ENCODE measurements at regions not wholly inside any gene's neighbourhood (a gene's known extent, or its start where the extent isn't known, plus 50 kb on each side); places are given as distances from the start of the nearest gene placed in this dataset.
"Not testable (repeated sequence)": the region's sequence is repeated elsewhere in the genome, so short reads cannot be mapped to it uniquely, and the experiment has no call there.

DNA sequence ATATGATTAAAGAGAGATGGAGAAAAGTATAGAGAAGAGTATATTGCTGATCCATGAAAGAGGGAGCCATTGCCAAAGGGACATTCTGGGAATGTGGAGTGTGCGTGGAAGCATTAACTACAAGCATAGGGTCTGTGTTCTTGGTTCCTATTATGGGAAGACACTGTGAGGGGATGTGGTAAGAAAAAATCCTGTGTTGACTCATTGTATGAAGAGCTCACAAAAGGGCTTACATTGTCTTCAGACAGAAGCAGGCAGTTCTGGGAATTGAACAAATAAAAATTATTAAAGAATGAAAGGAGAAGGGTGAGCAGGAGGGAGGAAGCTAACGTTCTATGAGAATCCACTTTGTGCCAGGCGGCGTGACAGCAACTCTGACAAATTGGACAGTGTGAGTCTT lies 250.4 kb upstream of the CHD1 start:
- H3K36me3 Mint-ChIP-seq = no peaks in the 10 kb centered on the region
- no peaks in the 10 kb centered on the region for H3K27me3 Mint-ChIP-seq (ENCODE audit: low read depth in 2 of 2)
- Histone ChIP-seq H3K9me3 (ENCODE audit: control insufficient read depth, insufficient read depth, low read length) (no peaks in the 10 kb centered on the region), H3K36me3 (ENCODE audit: control insufficient read depth, insufficient read depth, low read length) (no peaks in the 10 kb centered on the region), H3K27me3 (ENCODE audit: control insufficient read depth, insufficient read depth, low read length) (no peaks in the 10 kb centered on the region), H3K4me3 (ENCODE audit: low read length) (no peak overlapping the region), H3K4me1 (ENCODE audit: control insufficient read depth, insufficient read depth, low read length) (no peaks in the 10 kb centered on the region), H3K27ac (ENCODE audit: low read length) (no peak overlapping the region)
- no peak overlapping the region for H3K4me3 Mint-ChIP-seq
- H3K4me1 Mint-ChIP-seq = no peaks in the 10 kb centered on the region
- DNase-seq (no peak), ATAC-seq (no peak)
- intact Hi-C loops (cut with micrococcal nuclease) = no loop called here
- H3K27ac Mint-ChIP-seq = no peak overlapping the region
- peaks cover 4 to 8% of the 10 kb centered on the region in 2 donors for H3K9me3 Mint-ChIP-seq
- TF ChIP-seq, protein P1, sequence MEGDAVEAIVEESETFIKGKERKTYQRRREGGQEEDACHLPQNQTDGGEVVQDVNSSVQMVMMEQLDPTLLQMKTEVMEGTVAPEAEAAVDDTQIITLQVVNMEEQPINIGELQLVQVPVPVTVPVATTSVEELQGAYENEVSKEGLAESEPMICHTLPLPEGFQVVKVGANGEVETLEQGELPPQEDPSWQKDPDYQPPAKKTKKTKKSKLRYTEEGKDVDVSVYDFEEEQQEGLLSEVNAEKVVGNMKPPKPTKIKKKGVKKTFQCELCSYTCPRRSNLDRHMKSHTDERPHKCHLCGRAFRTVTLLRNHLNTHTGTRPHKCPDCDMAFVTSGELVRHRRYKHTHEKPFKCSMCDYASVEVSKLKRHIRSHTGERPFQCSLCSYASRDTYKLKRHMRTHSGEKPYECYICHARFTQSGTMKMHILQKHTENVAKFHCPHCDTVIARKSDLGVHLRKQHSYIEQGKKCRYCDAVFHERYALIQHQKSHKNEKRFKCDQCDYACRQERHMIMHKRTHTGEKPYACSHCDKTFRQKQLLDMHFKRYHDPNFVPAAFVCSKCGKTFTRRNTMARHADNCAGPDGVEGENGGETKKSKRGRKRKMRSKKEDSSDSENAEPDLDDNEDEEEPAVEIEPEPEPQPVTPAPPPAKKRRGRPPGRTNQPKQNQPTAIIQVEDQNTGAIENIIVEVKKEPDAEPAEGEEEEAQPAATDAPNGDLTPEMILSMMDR (IDR thresholded peaks at IDR 0.05) = no peak
- WGBS (ENCODE audit: insufficient coverage) = 86% methylated on average over 4 of the region's 4 CpGs

DNA sequence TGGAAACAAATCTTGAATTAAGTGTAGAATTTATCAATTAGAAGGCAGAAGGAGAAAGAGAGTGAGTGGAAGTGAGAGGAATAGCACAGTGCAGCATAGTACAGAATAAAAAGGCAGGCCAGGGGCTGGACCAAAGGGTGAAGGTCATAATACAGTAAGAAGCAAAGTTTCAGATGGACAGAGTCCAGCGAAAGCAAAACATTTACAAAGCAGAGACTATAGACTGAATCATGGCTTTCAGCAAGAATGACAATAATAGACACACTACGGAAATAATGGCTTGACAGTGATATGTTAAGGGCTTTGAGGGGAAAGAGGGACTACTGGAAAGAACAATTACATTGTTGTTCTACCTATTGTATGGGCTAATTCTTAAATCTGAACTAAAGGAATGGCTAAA lies 249.0 kb upstream of the CHD1 start:
- H3K27me3 ChIP-seq (ENCODE audit: control insufficient read depth, insufficient read depth, low read length) = no peaks in the 10 kb centered on the region
- H3K9me3 Mint-ChIP-seq = peaks cover 4% of the 10 kb centered on the region in 2 donors
- TF ChIP-seq, protein P1 (IDR thresholded peaks at IDR 0.05) = no peak
- H3K27me3 Mint-ChIP-seq (ENCODE audit: low read depth in 2 of 2) = no peaks in the 10 kb centered on the region
- no peaks in the 10 kb centered on the region for H3K36me3 Mint-ChIP-seq
- no peak overlapping the region for H3K4me3 ChIP-seq (ENCODE audit: low read length)
- intact Hi-C loops (cut with micrococcal nuclease) = no loop called here
- DNase-seq = no peak
- WGBS (ENCODE audit: insufficient coverage) = 96% methylated on average over 2 of the region's 2 CpGs
- H3K36me3 ChIP-seq (ENCODE audit: control insufficient read depth, insufficient read depth, low read length) = no peaks in the 10 kb centered on the region
- H3K27ac Mint-ChIP-seq = no peak overlapping the region
- H3K4me3 Mint-ChIP-seq = no peak overlapping the region
- ATAC-seq = no peak
- no peaks in the 10 kb centered on the region for H3K4me1 Mint-ChIP-seq
- H3K9me3 ChIP-seq (ENCODE audit: control insufficient read depth, insufficient read depth, low read length) = no peaks in the 10 kb centered on the region
- H3K4me1 ChIP-seq (ENCODE audit: control insufficient read depth, insufficient read depth, low read length) = no peaks in the 10 kb centered on the region
- H3K27ac ChIP-seq (ENCODE audit: low read length) = no peak overlapping the region

DNA sequence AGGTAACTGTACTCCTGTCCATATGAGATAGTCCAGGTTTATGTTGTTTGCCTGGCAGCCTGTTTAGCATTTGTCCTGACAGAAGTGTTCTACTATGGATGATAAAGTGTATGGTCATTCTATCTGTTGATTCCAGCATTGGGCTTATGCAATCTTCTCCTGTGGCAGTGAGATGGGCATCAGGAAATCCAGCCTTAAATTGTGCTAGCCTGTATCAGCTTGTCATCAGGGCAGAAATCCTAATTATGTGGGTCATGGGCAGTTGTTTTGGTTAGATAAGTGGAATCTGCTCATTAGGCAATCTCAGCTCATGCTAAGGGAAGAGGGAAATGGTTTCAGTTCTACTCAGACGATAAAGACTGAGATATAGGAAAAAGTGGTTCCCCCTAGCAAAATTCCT lies 247.4 kb upstream of the CHD1 start:
- WGBS (ENCODE audit: insufficient coverage) = no CpG with 5 or more reads among the region's 1 CpG

DNA sequence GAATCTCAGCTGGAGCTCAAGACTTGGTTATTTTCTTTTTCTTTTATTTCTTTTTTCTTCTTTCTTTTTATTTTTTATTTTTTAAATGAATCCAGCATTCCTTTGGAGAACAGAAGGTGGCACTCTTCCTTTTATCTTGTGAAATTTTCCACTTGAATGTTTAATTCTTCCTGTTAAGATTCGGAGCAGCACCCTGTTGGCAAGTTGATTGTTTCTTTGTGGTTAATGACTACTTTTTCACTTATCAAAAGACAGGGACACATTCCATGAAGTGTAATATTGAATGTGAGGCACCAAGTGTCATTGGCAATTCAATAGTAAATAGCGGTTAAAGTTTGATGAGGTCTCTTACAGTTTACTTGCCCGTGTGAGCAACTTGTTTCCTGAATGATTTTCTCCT lies 240.5 kb upstream of the CHD1 start:
- no peaks in the 10 kb centered on the region for H3K36me3 Mint-ChIP-seq
- H3K4me3 Mint-ChIP-seq = no peak overlapping the region
- ATAC-seq (no peak), DNase-seq (no peak)
- no peaks in the 10 kb centered on the region for H3K4me1 Mint-ChIP-seq
- H3K4me1 ChIP-seq (ENCODE audit: control insufficient read depth, insufficient read depth, low read length) = no peaks in the 10 kb centered on the region
- H3K27me3 ChIP-seq (ENCODE audit: control insufficient read depth, insufficient read depth, low read length) = no peaks in the 10 kb centered on the region
- TF ChIP-seq, protein P1 (IDR thresholded peaks at IDR 0.05) = no peak
- H3K27me3 Mint-ChIP-seq (ENCODE audit: low read depth in 2 of 2) = no peaks in the 10 kb centered on the region
- intact Hi-C loops (cut with micrococcal nuclease) = no loop called here
- no peak overlapping the region for H3K27ac Mint-ChIP-seq
- no peak overlapping the region for H3K4me3 ChIP-seq (ENCODE audit: low read length)
- H3K27ac ChIP-seq (ENCODE audit: low read length) = no peak overlapping the region
- no peaks in the 10 kb centered on the region for H3K36me3 ChIP-seq (ENCODE audit: control insufficient read depth, insufficient read depth, low read length)
- 90% methylated on average over 2 of the region's 3 CpGs for WGBS (ENCODE audit: insufficient coverage)
- H3K9me3 ChIP-seq (ENCODE audit: control insufficient read depth, insufficient read depth, low read length) = no peaks in the 10 kb centered on the region
- peaks cover 0 to 9% of the 10 kb centered on the region in 2 donors for H3K9me3 Mint-ChIP-seq

More for the DNA sequence above, 247.4 kb upstream of the CHD1 start:
- intact Hi-C loops (cut with micrococcal nuclease) = no loop called here
- TF ChIP-seq, protein P1 (IDR thresholded peaks at IDR 0.05) = no peak
- no peak for DNase-seq
- H3K36me3 Mint-ChIP-seq = no peaks in the 10 kb centered on the region
- H3K4me3 Mint-ChIP-seq = no peak overlapping the region
- no peak overlapping the region for H3K27ac Mint-ChIP-seq
- Histone ChIP-seq H3K36me3 (ENCODE audit: control insufficient read depth, insufficient read depth, low read length) (no peaks in the 10 kb centered on the region), H3K4me1 (ENCODE audit: control insufficient read depth, insufficient read depth, low read length) (no peaks in the 10 kb centered on the region), H3K27ac (ENCODE audit: low read length) (no peak overlapping the region), H3K4me3 (ENCODE audit: low read length) (no peak overlapping the region), H3K27me3 (ENCODE audit: control insufficient read depth, insufficient read depth, low read length) (no peaks in the 10 kb centered on the region), H3K9me3 (ENCODE audit: control insufficient read depth, insufficient read depth, low read length) (no peaks in the 10 kb centered on the region)
- H3K27me3 Mint-ChIP-seq (ENCODE audit: low read depth in 2 of 2) = no peaks in the 10 kb centered on the region
- H3K4me1 Mint-ChIP-seq = no peaks in the 10 kb centered on the region
- no peak for ATAC-seq
- peaks cover 4% of the 10 kb centered on the region in 2 donors for H3K9me3 Mint-ChIP-seq

DNA sequence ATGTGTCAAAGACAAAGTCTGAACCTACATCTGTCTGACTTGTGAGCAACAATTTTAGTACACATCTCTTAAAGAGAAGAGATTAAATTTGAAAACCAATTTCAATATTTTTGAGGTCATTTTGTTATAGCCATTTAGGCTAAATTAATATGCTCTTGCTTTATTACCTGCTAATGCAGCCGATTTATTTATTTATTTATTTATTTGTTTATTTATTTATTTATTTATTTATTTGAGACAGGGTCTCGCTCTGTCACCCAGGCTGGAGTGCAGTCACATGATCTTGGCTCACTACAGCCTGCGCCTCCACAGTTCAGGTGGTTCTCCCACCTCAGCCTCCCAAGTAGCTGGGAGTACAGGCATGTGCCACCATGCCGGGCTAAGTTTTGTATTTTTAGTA lies 232.7 kb upstream of the CHD1 start:
- H3K9me3 ChIP-seq (ENCODE audit: control insufficient read depth, insufficient read depth, low read length); H3K36me3 Mint-ChIP-seq; H3K27me3 Mint-ChIP-seq (ENCODE audit: low read depth in 2 of 2); ATAC-seq; H3K27me3 ChIP-seq (ENCODE audit: control insufficient read depth, insufficient read depth, low read length); H3K9me3 Mint-ChIP-seq; DNase-seq; H3K4me1 Mint-ChIP-seq; H3K4me3 Mint-ChIP-seq; H3K27ac ChIP-seq (ENCODE audit: low read length); intact Hi-C loops (cut with micrococcal nuclease); H3K4me1 ChIP-seq (ENCODE audit: control insufficient read depth, insufficient read depth, low read length); H3K4me3 ChIP-seq (ENCODE audit: low read length); H3K36me3 ChIP-seq (ENCODE audit: control insufficient read depth, insufficient read depth, low read length); H3K27ac Mint-ChIP-seq: not testable (repeated sequence)
- 95% methylated on average over 3 of the region's 4 CpGs for WGBS (ENCODE audit: insufficient coverage)
